Pancreas (tissue), 10 donors: ENCODE measurements at regions not wholly inside any gene's neighbourhood (a gene's known extent, or its start where the extent isn't known, plus 50 kb on each side); places are given as distances from the start of the nearest gene placed in this dataset.

Experiments
- ATAC-seq, 4 donors: fragments of 200-7000 bp; cut with Tn5 transposase; one replicate each; pipeline versions ENCODE4 v1.8.0 to v1.9.1; 2020; ENCODE audit warnings: mild to moderate bottlenecking in 4 of 4, moderate library complexity in 4 of 4
- DNase-seq, 6 donors: peaks; one replicate each; pipeline ENCODE4 v3.0.0-alpha.2; 2020
- FAIRE-seq: peaks from 2 replicates; lab custom pipeline; 2012; peaks lifted over from hg19 to GRCh38; lab: Jason Lieb, UNC
- H3K27ac ChIP-seq, 4 donors: fragments of 200-600 bp; sonication (generic); 1 replicate in 3 of 4; 2 replicates in 1 of 4; pipeline versions ENCODE4 v1.5.0 to v1.8.0; 2020
- H3K27me3 ChIP-seq, 4 donors: fragments of 200-600 bp; one replicate each; pipeline ENCODE4 v1.8.0; 2021
- H3K36me3 ChIP-seq, 3 donors: fragments of 200-600 bp; sonication (generic) in 1 of 3; one replicate each; pipeline versions ENCODE4 v1.5.0 to v1.8.0; 2020 to 2021
- H3K4me1 ChIP-seq, 3 donors: fragments of 200-600 bp; one replicate each; pipeline ENCODE4 v1.8.0; 2021
- H3K4me3 ChIP-seq, 4 donors: fragments of 200-600 bp; sonication (generic) in 2 of 4; one replicate each; pipeline versions ENCODE4 v1.5.0 to v1.8.0; 2020 to 2021
- H3K9me3 ChIP-seq, 4 donors: fragments of 200-600 bp; one replicate each; pipeline ENCODE4 v1.8.0; 2021
- WGBS, 2 donors: extraction: QIAGEN DNeasy Blood & Tissue Kit; methylation state at CpG; one replicate each; pipeline ENCODE4 v1.1.7; 2013; 5-methylcytosine and 5-hydroxymethylcytosine counted together
- intact Hi-C, 3 donors: fragments of 100-400 bp; cut with DNase I; formaldehyde crosslinking; loops; one replicate each; pipeline versions ENCODE4 v1.11.1 to v1.14.2; 2022
- TF ChIP-seq, protein P1 (sequence below), 4 donors: fragments of 200-600 bp; sonication (generic) in 3 of 4; IDR thresholded peaks; one replicate each; pipeline versions ENCODE4 v1.5.0 to v1.8.0; 2021; ENCODE audit warnings: antibody characterized with exemption in 4 of 4
- donor health status: healthy with polysubstance abuse.
- donor health status: DM: no; HTN: no; CAD: no; lungs with moderate emphysema.
- donor health status: DM: no; HTN: no; CAD: no.
- donor health status: control.
- donor health status: control.
- donor health status: Bipolar disorder and iron deficiency.
- donor health status: DM: yes; HTN: yes; CAD: no.
- donor health status: DM: no; HTN: no; CAD: no.
- donor health status: DM: no; HTN: no; CAD: no.
- donor health status: DM: yes; HTN: yes; CAD: no.

DNA sequence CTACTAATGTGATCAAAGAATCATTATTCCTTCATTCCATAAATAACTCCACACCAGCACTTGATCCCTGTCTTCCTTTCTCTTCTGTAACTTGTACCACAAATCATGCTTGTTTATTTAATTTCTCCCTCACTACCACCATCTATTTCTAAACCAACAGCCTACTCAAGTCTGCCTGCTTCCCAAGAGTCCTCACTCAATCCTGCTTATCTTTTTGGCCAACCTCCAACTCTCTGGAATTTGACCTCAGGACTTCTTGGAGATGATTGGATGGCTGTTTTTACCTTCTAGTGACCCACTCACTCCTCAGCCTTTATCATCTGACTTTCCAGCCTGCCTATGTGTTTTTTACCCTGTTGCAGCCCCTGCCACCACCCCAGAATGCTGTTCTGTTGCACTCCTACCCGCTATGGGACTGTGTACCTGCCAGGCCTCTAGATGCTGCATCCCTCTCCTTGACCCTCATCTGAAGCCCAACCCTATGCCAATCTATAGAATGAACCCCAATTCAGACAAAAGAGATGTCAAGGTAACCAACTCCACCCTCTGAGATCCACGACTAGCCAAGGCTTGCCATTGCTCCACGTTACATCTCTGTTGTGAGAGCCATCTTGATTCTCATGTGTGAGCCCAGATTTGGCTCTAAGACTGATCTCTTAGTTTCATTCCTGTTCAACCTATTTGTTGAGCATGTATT lies 150.2 kb upstream of the PLEKHG7 start:
- Histone ChIP-seq H3K9me3 (no peaks in the 10 kb centered on the region), H3K27me3 (no peaks in the 10 kb centered on the region), H3K4me3 (no peak overlapping the region), H3K27ac (peak overlapping the region in 2 of 4 donors; percentile 85 to 86), H3K4me1 (peaks cover 16 to 44% (median 41%) of the 10 kb centered on the region in 3 donors), H3K36me3 (no peaks in the 10 kb centered on the region)
- TF ChIP-seq, protein P1, sequence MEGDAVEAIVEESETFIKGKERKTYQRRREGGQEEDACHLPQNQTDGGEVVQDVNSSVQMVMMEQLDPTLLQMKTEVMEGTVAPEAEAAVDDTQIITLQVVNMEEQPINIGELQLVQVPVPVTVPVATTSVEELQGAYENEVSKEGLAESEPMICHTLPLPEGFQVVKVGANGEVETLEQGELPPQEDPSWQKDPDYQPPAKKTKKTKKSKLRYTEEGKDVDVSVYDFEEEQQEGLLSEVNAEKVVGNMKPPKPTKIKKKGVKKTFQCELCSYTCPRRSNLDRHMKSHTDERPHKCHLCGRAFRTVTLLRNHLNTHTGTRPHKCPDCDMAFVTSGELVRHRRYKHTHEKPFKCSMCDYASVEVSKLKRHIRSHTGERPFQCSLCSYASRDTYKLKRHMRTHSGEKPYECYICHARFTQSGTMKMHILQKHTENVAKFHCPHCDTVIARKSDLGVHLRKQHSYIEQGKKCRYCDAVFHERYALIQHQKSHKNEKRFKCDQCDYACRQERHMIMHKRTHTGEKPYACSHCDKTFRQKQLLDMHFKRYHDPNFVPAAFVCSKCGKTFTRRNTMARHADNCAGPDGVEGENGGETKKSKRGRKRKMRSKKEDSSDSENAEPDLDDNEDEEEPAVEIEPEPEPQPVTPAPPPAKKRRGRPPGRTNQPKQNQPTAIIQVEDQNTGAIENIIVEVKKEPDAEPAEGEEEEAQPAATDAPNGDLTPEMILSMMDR (IDR thresholded peaks at IDR 0.05) = no peak
- DNase-seq = peak in 1 of 6 donors; percentile 40
- intact Hi-C loops = no loop called here
- WGBS, 2 donors = 80 to 83% methylated on average over 3 of the region's 3 CpGs
- ATAC-seq = peak; percentile 48 to 81 (median 70)
- FAIRE-seq = no peak

DNA sequence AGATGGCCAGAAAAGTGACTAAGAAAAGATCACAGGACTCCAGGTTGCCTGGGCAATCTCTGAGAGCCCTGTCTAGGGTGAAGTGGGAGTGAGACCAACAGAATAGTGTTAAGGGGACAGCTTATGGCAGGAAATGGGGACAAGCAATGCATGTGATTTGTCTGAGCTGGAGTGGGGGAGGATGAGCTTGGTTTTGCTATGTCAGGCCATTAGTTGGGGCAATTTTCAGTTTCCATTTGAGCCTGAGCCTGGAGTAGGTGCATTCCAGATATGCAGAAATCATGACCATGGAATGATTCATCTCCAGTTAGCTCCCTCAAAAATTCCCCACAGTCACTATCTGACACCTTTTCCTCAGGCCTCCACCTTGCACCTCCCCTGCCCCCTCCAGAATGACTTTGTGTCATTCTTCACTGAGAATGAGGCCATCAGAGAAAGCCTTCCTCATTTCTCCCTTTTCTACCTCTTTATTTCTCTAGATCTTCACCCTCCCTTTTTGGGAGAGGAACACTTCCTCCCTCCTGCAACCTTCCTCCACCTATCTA lies 150.9 kb upstream of the PLEKHG7 start:
- FAIRE-seq (no peak), ATAC-seq (peak in 3 of 4 donors; percentile 8 to 47 (median 29)), DNase-seq (no peak)
- peak overlapping the region in 2 of 4 donors; percentile 85 to 86 for H3K27ac ChIP-seq
- peaks cover 22 to 46% (median 44%) of the 10 kb centered on the region in 3 donors for H3K4me1 ChIP-seq
- H3K4me3 ChIP-seq = no peak overlapping the region
- TF ChIP-seq, protein P1 (IDR thresholded peaks at IDR 0.05) = no peak
- H3K36me3 ChIP-seq = no peaks in the 10 kb centered on the region
- no peaks in the 10 kb centered on the region for H3K27me3 ChIP-seq
- intact Hi-C loops = no loop called here
- no peaks in the 10 kb centered on the region for H3K9me3 ChIP-seq

- 94 to 96% methylated on average over 3 of the region's 3 CpGs for WGBS, 2 donors
- intact Hi-C loops = no loop called here
- H3K36me3 ChIP-seq = no peaks in the 10 kb centered on the region
- TF ChIP-seq, protein P1 (IDR thresholded peaks at IDR 0.05) = no peak
- peaks cover 23 to 51% (median 49%) of the 10 kb centered on the region in 3 donors for H3K4me1 ChIP-seq
- ATAC-seq (no peak), FAIRE-seq (no peak), DNase-seq (no peak)
- H3K27ac ChIP-seq = peak overlapping the region in 2 of 4 donors; percentile 85 to 86
- no peak overlapping the region for H3K4me3 ChIP-seq
- H3K9me3 ChIP-seq = no peaks in the 10 kb centered on the region
- no peaks in the 10 kb centered on the region for H3K27me3 ChIP-seq
Measured at GRCh38 chr12:92551210-92551609, 151.6 kb upstream of the PLEKHG7 start.

GRCh38 chr12:92550661-92551060 lies 152.1 kb upstream of the PLEKHG7 start:
- intact Hi-C loops = no loop called here
- DNase-seq (no peak), ATAC-seq (no peak), FAIRE-seq (no peak)
- Histone ChIP-seq H3K36me3 (no peaks in the 10 kb centered on the region), H3K4me1 (peaks cover 26 to 57% (median 54%) of the 10 kb centered on the region in 3 donors), H3K27ac (no peak overlapping the region), H3K9me3 (no peaks in the 10 kb centered on the region), H3K4me3 (no peak overlapping the region), H3K27me3 (no peaks in the 10 kb centered on the region)
- TF ChIP-seq, protein P1 (IDR thresholded peaks at IDR 0.05) = no peak

DNA sequence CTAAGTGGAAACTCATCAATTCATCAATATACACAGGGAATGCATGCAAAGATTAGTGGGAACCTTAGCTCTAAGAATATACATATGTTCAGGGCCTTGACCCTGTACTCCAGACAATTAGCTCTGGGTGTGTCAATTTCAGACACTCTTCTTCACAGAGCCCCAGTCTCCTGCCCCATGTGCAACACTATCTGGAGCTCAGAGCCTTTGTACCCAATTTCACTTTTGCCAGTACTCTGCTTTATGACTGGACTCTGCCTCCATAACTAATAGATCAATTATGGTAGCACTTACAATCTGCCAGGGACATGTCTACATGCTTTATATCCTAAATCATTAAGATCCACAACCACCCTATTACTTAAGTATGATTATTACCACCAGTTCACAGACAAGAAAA lies 152.5 kb upstream of the PLEKHG7 start:
- intact Hi-C loops = no loop called here
- no peak for ATAC-seq

More for the DNA sequence above, 152.5 kb upstream of the PLEKHG7 start:
- Histone ChIP-seq H3K36me3 (no peaks in the 10 kb centered on the region), H3K27ac (no peak overlapping the region), H3K4me1 (peaks cover 28 to 58% (median 58%) of the 10 kb centered on the region in 3 donors), H3K4me3 (no peak overlapping the region), H3K27me3 (no peaks in the 10 kb centered on the region), H3K9me3 (no peaks in the 10 kb centered on the region)
- no peak for FAIRE-seq
- no peak for DNase-seq
- TF ChIP-seq, protein P1 (IDR thresholded peaks at IDR 0.05) = no peak
